Head of caudate nucleus (tissue), 42 donors: ENCODE measurements at regions not wholly inside any gene's neighbourhood (a gene's known extent, or its start where the extent isn't known, plus 50 kb on each side); places are given as distances from the start of the nearest gene placed in this dataset.
"Not testable (repeated sequence)": the region's sequence is repeated elsewhere in the genome, so short reads cannot be mapped to it uniquely, and the experiment has no call there.

Source experiments
- DNase-seq, 42 donors: peaks; one replicate each; pipeline versions ENCODE4 v3.0.0 to v3.0.0-alpha.2; 2020 to 2021; ENCODE audit warnings: mixed read lengths in 7 of 42
- intact Hi-C: fragments of 100-400 bp; cut with DNase I; formaldehyde crosslinking; loops from one replicate; pipeline ENCODE4 v1.15.0; 2022

GRCh38 chr5:30368064-30368463 is 825.4 kb upstream of the CDH6 start:
- no peak for DNase-seq
- intact Hi-C loops = no loop called here

DNA sequence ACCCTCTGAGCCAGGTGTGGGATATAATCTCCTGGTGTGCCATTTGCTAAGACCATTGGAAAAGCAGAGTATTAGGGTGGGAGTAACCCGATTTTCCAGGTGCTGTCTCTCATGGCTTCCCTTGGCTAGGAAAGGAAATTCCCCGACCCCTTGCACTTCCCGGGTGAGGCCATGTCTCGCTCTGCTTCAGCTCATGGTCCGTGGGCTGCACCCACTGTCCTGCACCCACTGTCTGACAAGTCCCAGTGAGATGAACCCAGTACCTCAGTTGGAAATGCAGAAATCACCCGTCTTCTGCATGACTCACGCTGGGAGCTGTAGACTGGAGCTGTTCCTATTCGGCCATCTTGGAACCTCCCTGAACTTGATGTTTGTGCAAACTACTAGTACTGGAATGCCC is 828.5 kb upstream of the CDH6 start:
- intact Hi-C loops, DNase-seq: not testable (repeated sequence)

DNA sequence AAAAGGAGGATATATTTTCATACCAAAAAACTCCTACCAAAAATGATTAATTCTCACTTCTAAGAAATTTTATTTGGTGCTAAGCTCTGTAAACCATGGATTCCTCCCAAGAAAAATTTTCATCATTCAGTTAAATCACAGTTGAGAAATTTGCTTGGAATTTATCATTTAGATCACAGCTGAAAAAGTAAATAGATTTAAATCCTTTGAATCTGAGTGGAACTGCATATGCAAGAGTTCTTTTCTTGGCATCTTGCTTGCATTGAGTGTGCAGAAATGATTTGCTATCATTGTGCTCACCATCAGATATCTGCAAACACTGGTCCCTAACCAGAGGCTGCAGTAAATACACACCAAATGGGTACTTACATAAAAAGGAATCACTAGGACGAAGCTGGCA is 836.1 kb upstream of the CDH6 start:
- no peak for DNase-seq
- intact Hi-C loops = no loop called here

DNA sequence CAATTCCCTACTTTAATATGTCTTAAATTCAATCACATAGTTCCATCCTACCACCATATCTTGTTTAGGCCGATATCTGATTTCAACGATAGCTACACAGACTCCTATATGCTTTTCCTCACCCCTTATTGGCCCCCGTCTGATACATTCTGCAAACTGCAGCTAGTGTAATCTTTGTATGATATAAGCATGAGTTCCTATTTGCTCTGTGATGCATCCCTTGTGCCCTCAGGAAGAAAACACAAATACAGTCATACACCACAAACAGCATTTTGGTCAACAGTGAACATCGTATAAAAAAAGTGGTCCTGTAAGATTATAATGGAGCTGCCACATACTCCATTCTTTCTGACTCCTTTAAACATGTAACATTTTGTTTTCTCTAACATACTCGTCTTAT is 837.8 kb upstream of the CDH6 start:
- no peak for DNase-seq
- intact Hi-C loops = no loop called here

DNA sequence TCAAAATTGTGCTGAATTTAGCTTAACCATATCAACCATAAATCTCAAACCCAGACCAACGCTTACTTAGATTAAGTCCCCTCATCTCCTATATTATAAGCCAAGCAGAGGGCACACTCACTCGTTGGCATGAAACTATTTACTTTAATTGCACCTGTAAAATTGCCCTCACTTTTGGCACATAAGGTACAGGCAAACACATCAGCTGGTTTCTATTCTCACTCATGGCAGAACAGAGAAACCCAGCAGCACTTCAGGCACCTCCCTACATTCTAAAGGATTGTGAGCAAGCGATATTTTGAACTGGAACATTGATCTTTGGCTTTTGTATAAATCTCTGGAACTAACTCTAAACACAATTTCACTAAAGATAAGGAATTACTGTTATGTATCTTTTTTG is 845.6 kb upstream of the CDH6 start:
- DNase-seq = no peak
- intact Hi-C loops = no loop called here

- DNase-seq, intact Hi-C loops: not testable (repeated sequence)
Measured at GRCh38 chr5:30345539-30346345, 847.7 kb upstream of the CDH6 start.

GRCh38 chr5:30343707-30344106 is 849.8 kb upstream of the CDH6 start:
- no peak for DNase-seq
- intact Hi-C loops = no loop called here

- no peak for DNase-seq
- intact Hi-C loops = no loop called here
Measured at GRCh38 chr5:30341466-30341865, 852.0 kb upstream of the CDH6 start.

- intact Hi-C loops = no loop called here
- no peak for DNase-seq
Measured at GRCh38 chr5:30337084-30337573, 856.4 kb upstream of the CDH6 start.

DNA sequence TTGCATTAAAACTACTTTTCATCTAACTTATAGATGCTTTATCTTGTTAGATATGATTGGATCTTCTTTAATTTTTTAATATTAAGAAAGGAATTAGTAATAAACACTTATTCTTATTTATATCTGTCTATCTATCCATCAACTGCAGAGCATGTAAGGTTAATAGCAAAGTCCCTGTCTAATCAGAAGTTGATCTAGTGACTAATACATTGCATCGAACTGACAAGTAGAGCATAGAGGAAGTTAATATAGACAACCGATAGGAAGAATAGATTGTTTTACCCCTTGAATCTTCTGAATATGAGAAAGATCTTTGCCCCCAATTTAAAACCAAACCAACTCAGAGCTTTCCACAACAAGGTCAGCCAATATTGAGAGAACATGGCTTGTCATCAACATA is 862.0 kb upstream of the CDH6 start:
- intact Hi-C loops = no loop called here
- DNase-seq = no peak

- no peak for DNase-seq
Measured at GRCh38 chr5:30325795-30326194, 867.7 kb upstream of the CDH6 start.

DNA sequence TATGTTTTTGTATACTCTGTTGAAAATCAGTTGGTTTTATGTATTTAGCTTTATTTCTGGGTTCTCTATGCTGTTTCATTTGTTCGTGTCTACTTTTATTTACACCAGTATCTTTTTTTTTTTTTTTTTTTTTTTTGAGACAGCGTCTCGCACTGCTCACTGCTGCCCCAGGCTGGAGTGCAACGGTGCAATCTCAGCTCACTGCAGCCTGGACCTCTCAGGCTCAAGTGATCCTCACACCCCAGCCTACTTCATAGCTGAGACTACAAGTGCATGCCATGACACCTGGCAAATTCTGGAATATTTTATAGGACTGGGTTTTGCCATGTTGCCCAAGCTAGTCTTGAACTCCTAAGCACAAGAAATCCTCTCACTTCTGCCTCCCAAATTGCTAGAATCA is 869.4 kb upstream of the CDH6 start:
- DNase-seq = no peak
- intact Hi-C loops = no loop called here

More at GRCh38 chr5:30325795-30326194, 867.7 kb upstream of the CDH6 start:
- intact Hi-C loops = no loop called here

DNA sequence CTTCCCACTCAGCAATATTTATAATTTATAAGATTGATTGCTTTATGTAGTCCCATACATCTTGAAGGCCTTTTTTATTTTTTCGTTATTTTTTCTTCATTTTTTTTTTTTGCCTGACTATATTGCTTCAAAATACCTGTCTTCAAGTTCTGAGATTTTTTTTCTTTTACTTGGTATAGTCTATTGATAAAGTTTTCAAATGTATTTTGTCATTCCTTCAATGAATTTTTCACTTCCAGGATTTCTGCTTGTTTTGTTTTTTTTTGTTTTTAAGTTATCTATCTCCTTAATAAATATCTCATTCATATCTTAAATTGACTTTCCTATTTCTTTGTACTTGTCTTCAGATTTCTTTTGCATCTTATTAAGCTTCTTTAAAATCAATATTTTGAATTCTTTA is 905.6 kb upstream of the CDH6 start:
- intact Hi-C loops = no loop called here

GRCh38 chr5:30279237-30279636 is 914.2 kb upstream of the CDH6 start:
- DNase-seq = no peak
- intact Hi-C loops = no loop called here

More for the DNA sequence above, 905.6 kb upstream of the CDH6 start:
- DNase-seq = no peak

- no peak for DNase-seq
- intact Hi-C loops = no loop called here
Measured at GRCh38 chr5:30267026-30267425, 926.5 kb upstream of the CDH6 start.

GRCh38 chr5:30239331-30240022 is 954.0 kb upstream of the CDH6 start:
- DNase-seq = no peak
- intact Hi-C loops = no loop called here

- intact Hi-C loops = no loop called here
Measured at GRCh38 chr5:30237189-30237588, 956.3 kb upstream of the CDH6 start.

DNA sequence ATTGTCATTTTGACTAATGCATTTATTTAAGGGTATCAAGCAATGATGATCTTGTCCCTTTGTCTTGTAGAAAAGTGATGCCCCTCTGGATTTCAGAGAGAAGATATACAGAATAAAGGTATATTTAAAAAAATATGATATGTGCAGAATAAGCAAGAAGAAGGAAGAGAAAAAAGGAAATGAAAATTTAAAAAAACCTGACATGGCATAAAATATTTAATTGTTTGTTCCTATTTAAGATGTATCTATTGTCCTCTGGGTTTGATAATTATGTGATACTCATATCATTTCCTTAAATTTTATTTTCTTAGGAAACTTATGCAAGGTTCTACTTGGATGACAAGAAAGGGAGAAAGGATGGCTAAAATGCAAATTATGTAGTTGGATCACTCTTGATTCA is 983.7 kb upstream of the CDH6 start:
- intact Hi-C loops = no loop called here
- no peak for DNase-seq

More at GRCh38 chr5:30237189-30237588, 956.3 kb upstream of the CDH6 start:
- DNase-seq = no peak

GRCh38 chr5:30197662-30198061 is 995.8 kb upstream of the CDH6 start:
- no peak for DNase-seq
- intact Hi-C loops = no loop called here

- intact Hi-C loops = no loop called here
Measured at GRCh38 chr5:30195036-30195435, 998.5 kb upstream of the CDH6 start.

DNA sequence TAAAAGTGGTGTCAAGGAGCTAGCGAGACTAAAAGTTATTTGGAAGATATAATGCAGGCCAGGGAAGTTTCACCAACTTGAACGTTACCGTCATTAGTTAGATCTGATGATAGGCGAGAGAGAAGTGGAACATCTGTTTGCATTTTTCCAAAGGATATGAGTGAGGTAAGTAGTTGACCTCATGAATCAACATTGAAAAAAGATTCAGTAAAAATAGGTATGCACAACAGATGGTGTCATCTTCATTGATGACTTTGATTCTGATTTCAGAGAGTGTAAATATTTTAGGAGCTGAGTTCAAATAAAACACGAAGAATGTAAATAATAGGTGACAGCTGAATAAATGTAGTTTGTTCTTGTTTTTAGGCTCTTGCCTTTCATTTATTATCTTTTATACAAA is 998.9 kb upstream of the CDH6 start:
- DNase-seq = no peak
- intact Hi-C loops = no loop called here

More at GRCh38 chr5:30195036-30195435, 998.5 kb upstream of the CDH6 start:
- DNase-seq = no peak
